Osteocyte (in vitro differentiated cells): ENCODE measurements at regions not wholly inside any gene's neighbourhood (a gene's known extent, or its start where the extent isn't known, plus 50 kb on each side); places are given as distances from the start of the nearest gene placed in this dataset.

ENCODE experiments used
- DNase-seq: peaks from one replicate; pipeline ENCODE4 v3.0.0; 2021; ENCODE audit warnings: mixed read lengths; ENCODE audit not compliant: unreplicated experiment; ENCODE audit errors: extremely low spot score
- H3K27ac Mint-ChIP-seq: one replicate; pipeline ENCODE4 v1.8.0; 2021; ENCODE audit warnings: mild to moderate bottlenecking, mixed read lengths; ENCODE audit not compliant: unreplicated experiment
- H3K27me3 Mint-ChIP-seq: one replicate; pipeline ENCODE4 v1.8.0; 2021; ENCODE audit warnings: mixed read lengths; ENCODE audit not compliant: unreplicated experiment
- H3K36me3 Mint-ChIP-seq: one replicate; pipeline ENCODE4 v1.8.0; 2021; ENCODE audit warnings: mixed read lengths; ENCODE audit not compliant: unreplicated experiment
- H3K4me1 Mint-ChIP-seq: one replicate; pipeline ENCODE4 v1.8.0; 2021; ENCODE audit warnings: mixed read lengths; ENCODE audit not compliant: unreplicated experiment
- H3K4me3 Mint-ChIP-seq: one replicate; pipeline ENCODE4 v1.8.0; 2021; ENCODE audit warnings: mild to moderate bottlenecking, moderate library complexity, mixed read lengths; ENCODE audit not compliant: unreplicated experiment
- H3K9me3 Mint-ChIP-seq: one replicate; pipeline ENCODE4 v1.8.0; 2021; ENCODE audit warnings: mixed read lengths; ENCODE audit not compliant: unreplicated experiment
- CTCF ChIP-seq: fragments of 200-600 bp; sonication (generic); IDR thresholded peaks from 2 replicates; pipeline ENCODE4 v1.5.0; 2021; ENCODE audit warnings: antibody characterized with exemption, mild to moderate bottlenecking, moderate library complexity

- Mint-ChIP-seq H3K36me3 (no peaks in the 10 kb centered on the region), H3K4me1 (peaks cover 12% of the 10 kb centered on the region), H3K27ac (no peak overlapping the region), H3K4me3 (no peak overlapping the region), H3K27me3 (peaks cover 24% of the 10 kb centered on the region), H3K9me3 (no peaks in the 10 kb centered on the region)
- no peak for TF ChIP-seq CTCF
- DNase-seq: no peak
Observed at GRCh38 chr14:54294802-54295201, 102.0 kb upstream of the CDKN3 start.

GRCh38 chr14:54299410-54300363, 97.1 kb upstream of the CDKN3 start:
- H3K36me3 Mint-ChIP-seq: no peaks in the 10 kb centered on the region
- H3K4me3 Mint-ChIP-seq: no peak overlapping the region
- no peaks in the 10 kb centered on the region for H3K9me3 Mint-ChIP-seq
- DNase-seq: no peak
- TF ChIP-seq CTCF: no peak
- H3K27ac Mint-ChIP-seq: no peak overlapping the region
- peaks cover 26% of the 10 kb centered on the region for H3K27me3 Mint-ChIP-seq
- no peaks in the 10 kb centered on the region for H3K4me1 Mint-ChIP-seq

- Mint-ChIP-seq H3K36me3 (no peaks in the 10 kb centered on the region), H3K4me3 (no peak overlapping the region), H3K9me3 (no peaks in the 10 kb centered on the region), H3K4me1 (no peaks in the 10 kb centered on the region), H3K27me3 (peaks cover 25% of the 10 kb centered on the region), H3K27ac (no peak overlapping the region)
- DNase-seq: no peak
- no peak for TF ChIP-seq CTCF
Observed at GRCh38 chr14:54300881-54301280, 95.9 kb upstream of the CDKN3 start.

- H3K4me3 Mint-ChIP-seq: no peak overlapping the region
- H3K27ac Mint-ChIP-seq: no peak overlapping the region
- no peaks in the 10 kb centered on the region for H3K9me3 Mint-ChIP-seq
- peaks cover 25% of the 10 kb centered on the region for H3K27me3 Mint-ChIP-seq
- DNase-seq: no peak
- no peak for TF ChIP-seq CTCF
- H3K4me1 Mint-ChIP-seq: no peaks in the 10 kb centered on the region
- no peaks in the 10 kb centered on the region for H3K36me3 Mint-ChIP-seq
Observed at GRCh38 chr14:54301359-54301758, 95.4 kb upstream of the CDKN3 start.

- DNase-seq: no peak
- Mint-ChIP-seq H3K4me3 (no peak overlapping the region), H3K9me3 (no peaks in the 10 kb centered on the region), H3K4me1 (peaks cover 7% of the 10 kb centered on the region), H3K27ac (no peak overlapping the region), H3K36me3 (no peaks in the 10 kb centered on the region), H3K27me3 (peaks cover 5% of the 10 kb centered on the region)
- no peak for TF ChIP-seq CTCF
Observed at GRCh38 chr14:54306806-54307205, 90.0 kb upstream of the CDKN3 start.
